VCaP (cell line): ENCODE measurements at regions not wholly inside any gene's neighbourhood (a gene's known extent, or its start where the extent isn't known, plus 50 kb on each side); places are given as distances from the start of the nearest gene placed in this dataset.

Experiments used
- H3K27ac ChIP-seq: fragments of 450-650 bp; 2 replicates; pipeline ENCODE4 v1.5.1; 2017
- CTCF ChIP-seq: fragments of 450-650 bp; conservative IDR thresholded peaks from 2 replicates; pipeline ENCODE4 v1.5.1; 2017; ENCODE audit warnings: mild to moderate bottlenecking, moderate library complexity

- H3K27ac ChIP-seq: no peak overlapping the region
- no peak for TF ChIP-seq CTCF
These were observed 139.2 kb upstream of the AMOT start for GRCh38 chrX:112979879-112980278.

DNA sequence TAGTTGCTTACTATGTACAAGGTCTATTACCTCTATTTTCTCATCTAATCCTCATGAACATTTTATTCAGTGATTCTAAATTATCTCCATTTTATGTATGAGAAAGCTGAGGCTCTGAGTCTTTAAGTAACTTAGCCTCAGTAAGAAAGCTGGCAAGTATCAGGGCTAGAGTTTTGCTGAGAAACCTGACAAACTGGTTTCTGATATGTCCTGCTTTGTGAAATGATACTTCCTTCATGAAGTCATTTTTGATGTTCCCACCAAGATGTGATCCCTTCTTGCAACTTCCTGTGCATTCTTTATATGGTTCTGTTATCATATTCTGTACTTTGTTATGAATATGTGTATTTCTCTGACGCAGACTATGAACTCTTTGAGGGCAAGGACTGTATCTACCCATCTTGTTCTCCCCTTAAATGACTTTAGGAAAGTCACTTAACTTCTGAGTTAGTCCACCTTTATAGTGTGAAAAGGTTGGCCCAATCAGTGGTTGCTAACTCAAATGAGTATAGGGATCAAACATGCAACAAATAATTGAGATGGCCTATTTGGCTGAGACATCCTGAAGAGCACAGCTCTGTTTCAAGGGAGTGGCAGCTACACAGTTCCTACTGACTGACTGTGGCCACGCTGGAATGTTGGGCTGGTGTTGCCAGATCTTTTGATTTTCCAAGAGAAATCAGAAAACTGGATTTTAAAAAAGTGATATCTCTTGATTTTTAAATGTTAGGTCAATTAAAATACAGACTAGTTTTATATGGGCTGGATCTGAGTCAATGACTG is 127.9 kb upstream of the AMOT start:
- no peak for TF ChIP-seq CTCF
- H3K27ac ChIP-seq: no peak overlapping the region

GRCh38 chrX:112967903-112968302 is 127.3 kb upstream of the AMOT start:
- H3K27ac ChIP-seq: no peak overlapping the region
- no peak for TF ChIP-seq CTCF

DNA sequence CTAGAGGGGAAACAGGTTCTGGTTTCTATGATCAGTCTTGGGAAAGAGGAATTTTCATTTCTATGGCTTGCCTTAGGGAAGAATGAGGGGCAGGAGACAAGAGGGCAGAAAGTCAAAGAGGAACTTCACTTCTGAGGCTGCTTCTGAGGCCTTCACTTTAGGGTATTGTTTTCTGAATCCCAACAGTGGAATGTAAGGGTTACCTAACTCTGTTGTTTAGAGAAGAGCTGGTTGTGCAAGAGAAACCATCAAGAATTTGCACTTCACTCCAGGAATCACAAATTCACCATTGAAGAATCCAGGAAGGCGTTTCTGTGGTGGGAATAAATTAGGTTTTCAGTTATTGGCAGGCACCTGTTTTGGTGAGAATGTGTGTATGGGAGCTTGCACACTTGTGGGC is 126.7 kb upstream of the AMOT start:
- H3K27ac ChIP-seq: no peak overlapping the region
- no peak for TF ChIP-seq CTCF

GRCh38 chrX:112961981-112962380 is 121.3 kb upstream of the AMOT start:
- no peak for TF ChIP-seq CTCF
- no peak overlapping the region for H3K27ac ChIP-seq

DNA sequence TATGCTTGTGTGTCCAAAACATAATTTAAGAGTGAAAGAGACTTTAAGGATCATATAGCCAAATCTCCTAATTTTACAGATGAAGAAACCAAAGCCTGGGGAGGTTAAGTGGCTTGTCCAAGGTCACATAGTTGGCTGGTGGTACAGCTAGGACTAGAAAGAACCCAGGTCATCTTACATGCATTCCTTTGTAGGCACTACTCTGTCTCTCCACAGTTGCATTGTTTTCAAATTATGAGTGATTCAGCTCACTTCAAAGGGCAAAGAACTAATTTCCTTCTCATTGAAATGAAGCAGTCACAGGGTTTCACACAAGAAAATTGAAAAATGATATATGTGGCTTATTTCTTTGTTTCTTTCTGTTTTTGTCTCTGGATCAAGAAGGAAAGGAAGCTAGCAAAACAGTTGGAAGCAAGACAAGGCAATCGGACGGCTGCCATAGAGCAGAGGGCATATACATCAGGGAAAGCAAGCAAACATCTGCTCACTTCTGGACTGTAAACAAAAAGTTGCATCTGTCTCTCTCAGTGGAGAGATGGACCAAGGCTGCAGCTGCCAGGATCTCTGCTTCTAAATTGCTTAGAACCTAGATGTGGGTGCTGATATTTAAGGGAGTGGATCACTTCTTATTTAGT is 107.5 kb upstream of the AMOT start:
- no peak for TF ChIP-seq CTCF

DNA sequence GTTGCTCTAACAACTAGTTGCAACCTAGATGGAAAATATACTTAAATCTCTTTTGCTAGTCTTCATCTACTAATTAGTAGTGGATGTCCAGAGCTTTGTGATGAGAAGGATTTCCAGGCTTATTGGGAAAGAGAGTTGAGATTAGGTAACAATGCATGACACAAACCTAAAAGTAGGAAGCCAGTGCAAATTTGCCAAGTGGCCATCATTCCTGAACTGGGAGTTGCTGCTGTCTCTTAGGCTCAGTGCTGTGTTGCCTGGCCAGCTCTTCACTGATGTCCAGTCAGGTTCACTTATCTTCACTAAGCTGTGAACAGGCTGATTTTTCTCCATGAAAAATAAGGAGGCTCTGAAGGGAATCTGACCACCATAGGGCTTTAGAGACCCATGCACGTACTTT is 105.6 kb upstream of the AMOT start:
- H3K27ac ChIP-seq: no peak overlapping the region

More for the DNA sequence above, 107.5 kb upstream of the AMOT start:
- H3K27ac ChIP-seq: no peak overlapping the region

More for the DNA sequence above, 105.6 kb upstream of the AMOT start:
- no peak for TF ChIP-seq CTCF
